Subcutaneous abdominal adipose tissue (tissue), 5 donors: ENCODE measurements at regions not wholly inside any gene's neighbourhood (a gene's known extent, or its start where the extent isn't known, plus 50 kb on each side); places are given as distances from the start of the nearest gene placed in this dataset.

Experiments used
- H3K27ac ChIP-seq: one replicate; pipeline ENCODE4 v1.7.0; 2013; ENCODE audit warnings: low read depth, mild to moderate bottlenecking, inconsistent platforms, low read length, moderate library complexity
- H3K27me3 ChIP-seq, 5 donors: one replicate each; pipeline ENCODE4 v1.7.0; 2013; ENCODE audit warnings: low read length in 5 of 5, inconsistent platforms in 1 of 5; ENCODE audit not compliant: control insufficient read depth in 5 of 5, insufficient read depth in 4 of 5
- H3K36me3 ChIP-seq, 5 donors: one replicate each; pipeline ENCODE4 v1.7.0; 2013; ENCODE audit warnings: low read length in 5 of 5; ENCODE audit not compliant: control insufficient read depth in 5 of 5, insufficient read depth in 5 of 5
- H3K4me1 ChIP-seq, 5 donors: one replicate each; pipeline ENCODE4 v1.7.0; 2013; ENCODE audit warnings: low read length in 5 of 5, mild to moderate bottlenecking in 3 of 5, moderate library complexity in 1 of 5; ENCODE audit not compliant: control insufficient read depth in 5 of 5, insufficient read depth in 5 of 5
- H3K4me3 ChIP-seq, 5 donors: one replicate each; pipeline ENCODE4 v1.7.0; 2013; ENCODE audit warnings: low read length in 5 of 5, low read depth in 1 of 5
- H3K9ac ChIP-seq, 5 donors: one replicate each; pipeline ENCODE4 v1.7.0; 2013; ENCODE audit warnings: low read length in 5 of 5, mild to moderate bottlenecking in 4 of 5, moderate library complexity in 3 of 5
- H3K9me3 ChIP-seq, 5 donors: one replicate each; pipeline ENCODE4 v1.7.0; 2013; ENCODE audit warnings: low read length in 5 of 5; ENCODE audit not compliant: control insufficient read depth in 5 of 5
- donor health status: healthy.
- donor health status: healthy.
- donor health status: healthy.
- donor health status: healthy.
- donor health status: healthy.

DNA sequence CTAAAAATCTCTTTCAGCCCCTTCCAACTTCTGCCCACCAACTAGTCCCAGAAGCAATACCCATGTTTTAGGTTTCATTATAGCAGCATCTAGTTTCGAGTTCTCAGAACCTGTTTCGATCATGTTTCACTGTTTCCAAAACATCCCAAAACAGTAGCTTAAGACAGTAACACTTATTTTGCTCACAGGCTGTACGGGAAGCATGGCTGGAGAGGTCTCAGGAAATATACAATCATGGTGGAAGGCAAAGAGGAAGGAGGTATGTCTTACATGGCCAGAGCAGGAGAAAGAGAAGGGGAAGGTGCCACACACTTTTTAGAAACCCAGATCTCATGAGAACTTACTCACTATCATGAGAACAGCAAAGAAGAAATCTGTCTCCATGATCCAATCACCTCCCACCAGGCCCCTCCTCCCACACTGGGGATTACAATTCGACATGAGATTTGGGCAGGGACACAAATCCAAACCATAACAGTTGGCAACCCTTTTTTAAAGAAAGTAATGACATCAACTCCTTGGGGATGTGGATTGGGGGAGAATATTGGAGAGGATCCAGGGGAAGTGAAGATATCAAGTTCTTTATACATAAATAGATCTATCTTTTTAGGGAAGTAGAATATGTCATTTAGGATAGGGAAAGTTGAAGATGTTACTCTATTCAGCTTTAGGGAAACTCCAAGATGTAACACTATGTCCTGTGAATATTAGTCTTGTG, 269.9 kb upstream of the PLEKHG7 start:
- no peaks in the 10 kb centered on the region for H3K36me3 ChIP-seq
- peaks cover 0 to 9% (median 8%) of the 10 kb centered on the region in 5 donors for H3K4me1 ChIP-seq
- H3K27ac ChIP-seq = no peak overlapping the region

DNA sequence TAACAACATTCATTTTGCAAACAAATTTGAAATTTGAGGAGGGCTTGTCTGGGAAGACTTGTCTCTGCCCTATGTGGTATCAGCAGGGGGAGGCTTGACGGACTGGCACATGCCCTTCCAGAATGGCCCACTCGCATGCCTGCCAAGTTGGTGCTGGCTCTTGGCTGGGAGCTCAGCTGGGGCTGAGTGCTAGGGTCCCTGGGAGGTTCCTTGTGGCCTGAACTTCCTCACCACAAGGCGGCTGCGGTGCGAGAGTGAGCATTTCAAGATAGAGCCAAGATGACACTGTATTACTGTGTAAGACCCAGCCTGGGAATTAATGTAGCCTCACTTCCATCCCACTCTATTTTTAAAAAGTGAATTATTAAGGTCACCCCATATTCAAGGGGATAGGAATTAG, 271.6 kb upstream of the PLEKHG7 start:
- no peak overlapping the region for H3K9ac ChIP-seq
- H3K4me1 ChIP-seq = no peaks in the 10 kb centered on the region
- H3K9me3 ChIP-seq = no peaks in the 10 kb centered on the region
- no peaks in the 10 kb centered on the region for H3K27me3 ChIP-seq
- H3K27ac ChIP-seq = no peak overlapping the region
- H3K4me3 ChIP-seq = no peak overlapping the region
- H3K36me3 ChIP-seq = no peaks in the 10 kb centered on the region

More for the DNA sequence above, 269.9 kb upstream of the PLEKHG7 start:
- Histone ChIP-seq H3K27me3 (no peaks in the 10 kb centered on the region), H3K9ac (no peak overlapping the region), H3K4me3 (no peak overlapping the region), H3K9me3 (no peaks in the 10 kb centered on the region)

DNA sequence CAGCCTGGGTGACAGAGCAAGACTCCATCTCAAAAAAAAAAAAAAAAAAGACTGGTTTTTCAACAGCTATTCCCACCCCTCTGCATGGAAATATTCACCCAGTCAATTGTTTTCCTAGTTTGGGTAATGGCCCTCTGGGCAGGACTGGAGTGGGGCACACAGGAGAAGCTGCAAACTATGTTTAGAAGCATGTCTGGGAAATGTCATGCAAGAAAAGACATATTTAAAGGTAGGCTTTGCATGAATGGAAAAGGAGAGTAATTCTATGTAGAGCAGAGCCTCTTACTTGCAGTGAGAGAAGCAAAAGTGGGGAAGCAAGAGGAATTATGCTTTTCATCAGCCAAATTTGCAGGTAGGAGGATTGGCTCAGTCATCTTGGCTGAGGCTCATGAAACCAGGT, 276.5 kb upstream of the PLEKHG7 start:
- no peak overlapping the region for H3K27ac ChIP-seq
- H3K27me3 ChIP-seq = no peaks in the 10 kb centered on the region
- no peaks in the 10 kb centered on the region for H3K36me3 ChIP-seq
- no peak overlapping the region for H3K9ac ChIP-seq
- H3K4me1 ChIP-seq = peaks cover 0 to 22% (median 11%) of the 10 kb centered on the region in 5 donors
- no peaks in the 10 kb centered on the region for H3K9me3 ChIP-seq
- no peak overlapping the region for H3K4me3 ChIP-seq

DNA sequence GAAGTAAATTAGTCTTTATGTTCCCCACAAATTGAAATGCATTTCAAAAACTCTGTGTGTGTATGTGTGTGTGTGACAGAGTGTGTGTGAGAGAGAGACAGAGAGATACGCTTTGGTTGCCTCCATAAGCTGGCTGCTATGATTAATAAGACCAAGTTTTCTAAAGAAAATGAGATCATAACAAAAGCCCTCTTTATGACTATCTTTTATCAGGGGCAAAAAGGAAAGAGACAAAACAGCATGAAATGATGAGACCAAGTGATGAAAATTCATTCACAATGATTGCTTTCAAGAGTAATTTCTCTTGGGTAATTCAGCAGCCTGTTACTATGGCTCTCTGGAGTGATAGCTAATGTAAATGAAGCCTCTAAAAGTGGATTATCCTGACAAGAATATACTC, 277.6 kb upstream of the PLEKHG7 start:
- H3K27ac ChIP-seq = no peak overlapping the region
- H3K27me3 ChIP-seq = no peaks in the 10 kb centered on the region
- H3K4me1 ChIP-seq = peaks cover 0 to 22% (median 11%) of the 10 kb centered on the region in 5 donors
- H3K9ac ChIP-seq = no peak overlapping the region
- no peaks in the 10 kb centered on the region for H3K9me3 ChIP-seq
- H3K36me3 ChIP-seq = no peaks in the 10 kb centered on the region
- no peak overlapping the region for H3K4me3 ChIP-seq

DNA sequence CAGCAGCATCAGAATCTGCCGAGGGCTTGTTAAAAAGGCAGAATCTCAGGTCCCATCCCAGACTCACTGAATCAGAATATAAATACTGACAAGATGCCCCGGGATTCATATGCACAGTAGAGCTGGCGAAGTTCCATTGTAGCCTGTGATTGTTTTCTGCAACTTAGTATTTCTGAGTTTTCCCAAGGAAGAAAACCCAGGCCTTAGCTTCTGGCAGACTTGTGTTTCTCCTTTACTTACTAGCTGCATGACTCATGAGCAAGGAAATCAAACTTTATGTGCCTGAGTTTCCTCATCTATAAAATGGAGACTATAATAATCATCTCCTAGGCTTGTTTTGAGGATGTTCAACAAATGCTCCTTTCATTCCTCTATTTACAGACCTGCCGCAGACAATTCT, 278.5 kb upstream of the PLEKHG7 start:
- Histone ChIP-seq H3K4me3 (no peak overlapping the region), H3K27ac (no peak overlapping the region), H3K9me3 (no peaks in the 10 kb centered on the region), H3K27me3 (no peaks in the 10 kb centered on the region), H3K36me3 (no peaks in the 10 kb centered on the region), H3K9ac (no peak overlapping the region), H3K4me1 (peaks cover 0 to 26% (median 13%) of the 10 kb centered on the region in 5 donors)

DNA sequence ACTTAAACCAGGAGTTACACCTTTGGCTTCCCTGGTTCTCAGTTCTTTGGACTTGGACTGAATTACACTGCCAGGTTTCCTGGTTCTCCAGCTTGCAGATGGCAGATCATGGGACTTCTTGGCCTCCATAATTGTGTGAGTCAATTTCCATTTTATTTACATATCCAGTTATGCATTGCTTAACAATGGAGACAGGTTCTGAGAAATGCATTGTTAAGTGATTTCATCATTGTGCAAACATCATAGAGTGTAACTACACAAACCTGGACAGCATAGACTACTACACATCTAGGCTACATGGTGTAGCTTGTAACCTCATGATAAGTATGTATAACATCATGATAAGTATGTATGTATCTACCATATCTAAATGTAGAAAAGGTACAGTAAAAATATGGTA, 276.1 kb upstream of the BTG1 start:
- H3K27ac ChIP-seq = no peak overlapping the region

DNA sequence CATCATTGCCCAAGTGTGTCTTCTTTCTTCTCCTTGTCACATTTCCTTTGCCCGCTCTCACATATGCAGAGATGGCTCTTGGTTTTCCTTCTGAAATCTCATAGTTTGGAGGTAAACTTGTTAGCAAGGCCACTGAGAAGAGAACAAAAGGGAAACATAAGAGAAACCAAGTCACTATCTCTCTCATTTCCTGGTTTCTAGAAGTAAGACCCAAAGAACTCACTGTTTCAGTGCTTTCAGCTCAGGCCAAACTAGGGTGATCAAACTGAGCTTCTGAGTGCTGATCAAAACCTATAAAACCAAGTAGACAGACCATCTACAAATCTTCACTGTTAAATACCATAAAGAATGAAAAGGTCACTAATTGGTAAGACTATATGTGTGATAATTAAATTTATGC, 275.4 kb upstream of the BTG1 start:
- Histone ChIP-seq H3K4me1 (peaks cover 0 to 29% (median 18%) of the 10 kb centered on the region in 5 donors), H3K4me3 (no peak overlapping the region), H3K36me3 (no peaks in the 10 kb centered on the region), H3K27ac (no peak overlapping the region), H3K9me3 (no peaks in the 10 kb centered on the region), H3K9ac (no peak overlapping the region), H3K27me3 (no peaks in the 10 kb centered on the region)

More for the DNA sequence above, 276.1 kb upstream of the BTG1 start:
- H3K9me3 ChIP-seq = no peaks in the 10 kb centered on the region
- no peaks in the 10 kb centered on the region for H3K36me3 ChIP-seq
- no peaks in the 10 kb centered on the region for H3K27me3 ChIP-seq
- no peak overlapping the region for H3K9ac ChIP-seq
- peaks cover 0 to 29% (median 13%) of the 10 kb centered on the region in 5 donors for H3K4me1 ChIP-seq
- H3K4me3 ChIP-seq = no peak overlapping the region

DNA sequence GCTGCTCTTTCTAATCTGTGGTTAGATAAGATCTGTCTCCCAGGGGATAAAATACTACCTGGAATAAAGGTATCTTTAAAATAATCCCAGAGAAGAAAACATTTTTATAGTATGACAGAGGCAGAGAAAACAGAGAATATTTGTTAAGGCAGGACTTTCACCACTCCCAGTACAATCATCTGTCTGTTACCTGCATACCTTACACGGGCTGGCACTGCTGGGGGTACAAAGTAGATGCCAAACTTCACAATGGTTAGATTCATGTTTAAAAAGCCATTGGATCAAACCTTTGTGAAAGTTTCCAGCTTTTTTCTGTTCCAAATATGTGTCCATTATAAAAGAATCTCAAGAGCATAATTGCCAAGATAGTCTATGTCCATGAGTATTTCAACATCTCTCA, 273.6 kb upstream of the BTG1 start:
- H3K4me1 ChIP-seq = peaks cover 0 to 28% (median 16%) of the 10 kb centered on the region in 5 donors
- H3K27me3 ChIP-seq = no peaks in the 10 kb centered on the region
- H3K9me3 ChIP-seq = no peaks in the 10 kb centered on the region
- no peaks in the 10 kb centered on the region for H3K36me3 ChIP-seq
- H3K27ac ChIP-seq = no peak overlapping the region
- H3K4me3 ChIP-seq = no peak overlapping the region
- no peak overlapping the region for H3K9ac ChIP-seq

DNA sequence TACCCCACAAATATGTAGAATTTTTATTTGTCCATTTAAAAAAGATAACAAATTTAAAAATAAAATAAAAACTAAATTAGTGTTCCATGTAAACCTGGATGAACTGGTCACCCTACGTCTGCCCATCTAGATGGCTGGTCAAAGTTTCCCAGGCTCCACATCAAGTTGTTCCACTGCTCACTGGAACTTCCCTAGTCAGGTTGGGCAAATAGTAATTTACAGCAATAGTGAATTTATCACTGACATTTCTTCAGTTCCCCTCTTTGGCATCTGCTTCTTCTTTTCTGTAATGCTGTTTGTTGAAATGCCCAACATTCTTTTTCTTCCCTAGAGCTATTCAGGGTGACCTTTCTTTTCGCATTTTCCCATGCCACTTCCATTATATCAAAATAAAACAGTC, 272.7 kb upstream of the BTG1 start:
- no peak overlapping the region for H3K4me3 ChIP-seq
- H3K9ac ChIP-seq = no peak overlapping the region
- no peaks in the 10 kb centered on the region for H3K36me3 ChIP-seq
- no peaks in the 10 kb centered on the region for H3K27me3 ChIP-seq
- peaks cover 0 to 24% (median 9%) of the 10 kb centered on the region in 5 donors for H3K4me1 ChIP-seq
- no peak overlapping the region for H3K27ac ChIP-seq
- no peaks in the 10 kb centered on the region for H3K9me3 ChIP-seq

DNA sequence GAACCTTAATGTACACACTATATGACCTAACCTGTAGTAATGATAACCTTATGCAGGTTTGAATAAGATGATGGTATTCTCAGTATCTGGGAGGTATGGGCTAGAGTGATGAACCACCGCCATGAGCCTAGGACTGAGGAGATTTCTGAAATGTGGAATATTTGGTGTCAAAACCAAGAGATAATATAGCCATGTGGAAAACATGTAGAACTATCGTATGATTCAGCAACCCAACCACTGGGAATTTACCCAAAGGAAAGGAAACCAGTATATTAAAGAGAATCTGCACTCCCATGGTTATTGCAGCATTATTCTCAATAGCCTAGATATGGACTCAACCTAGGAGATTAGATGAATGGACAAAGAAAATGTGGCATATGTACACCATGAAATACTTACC, 271.7 kb upstream of the BTG1 start:
- Histone ChIP-seq H3K4me1 (peaks cover 0 to 20% (median 8%) of the 10 kb centered on the region in 5 donors), H3K36me3 (no peaks in the 10 kb centered on the region), H3K9me3 (no peaks in the 10 kb centered on the region), H3K9ac (no peak overlapping the region), H3K4me3 (no peak overlapping the region), H3K27me3 (no peaks in the 10 kb centered on the region), H3K27ac (no peak overlapping the region)
